DMS153 treated with DMSO at 0.1 percent for 48 hours (cell line): ENCODE measurements at regions not wholly inside any gene's neighbourhood (a gene's known extent, or its start where the extent isn't known, plus 50 kb on each side); places are given as distances from the start of the nearest gene placed in this dataset.
"Not testable (repeated sequence)": the region's sequence is repeated elsewhere in the genome, so short reads cannot be mapped to it uniquely, and the experiment has no call there.

ENCODE experiments used
- DNase-seq: peaks from one replicate; lab custom pipeline; 2025; ENCODE audit not compliant: unreplicated experiment; lab: John Stamatoyannopoulos, UW

DNA sequence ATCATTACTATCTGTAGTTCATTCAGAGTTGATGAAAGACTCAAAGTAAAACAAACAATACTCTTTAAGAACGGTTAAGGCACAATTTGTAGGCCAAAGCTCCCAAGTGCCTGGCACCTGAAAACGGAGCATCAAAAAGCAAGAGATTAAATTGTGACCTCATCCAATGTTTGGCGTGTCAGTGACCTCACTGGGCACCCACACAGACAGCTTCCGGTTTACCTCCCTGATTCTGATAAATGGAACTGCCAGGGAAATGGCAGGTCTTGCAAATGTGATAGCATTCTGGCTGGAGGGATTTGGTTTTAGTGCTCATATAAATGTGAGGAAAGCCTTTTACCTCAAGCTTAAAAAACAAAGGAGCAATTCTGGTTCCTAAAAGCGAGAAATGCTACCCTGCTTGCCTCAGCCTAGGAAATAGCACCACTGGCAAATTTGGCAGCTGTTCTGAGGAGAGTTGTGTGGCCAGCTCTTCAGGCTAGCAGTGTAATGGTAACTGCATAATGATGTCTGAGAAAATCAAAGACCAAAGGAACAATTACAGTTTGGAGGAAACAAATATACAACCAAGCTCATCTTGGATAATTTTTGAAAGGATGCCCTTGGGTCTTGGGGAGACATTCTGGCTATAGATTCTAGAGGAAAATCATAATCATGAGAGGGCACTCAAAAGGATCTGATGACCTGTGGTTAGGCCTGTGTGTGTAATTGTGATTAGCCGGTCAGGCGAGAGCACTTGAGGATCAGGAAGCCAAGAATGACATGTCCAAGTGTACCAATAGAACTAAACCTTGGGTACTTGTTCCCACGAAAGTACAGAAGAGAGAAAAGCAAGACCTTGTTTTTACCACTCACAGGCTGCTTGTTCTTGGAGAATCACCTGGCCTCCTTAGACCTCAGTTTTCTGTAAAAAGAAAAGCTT is 174.3 kb downstream of the TFAP2B start:
- DNase-seq: no peak

DNA sequence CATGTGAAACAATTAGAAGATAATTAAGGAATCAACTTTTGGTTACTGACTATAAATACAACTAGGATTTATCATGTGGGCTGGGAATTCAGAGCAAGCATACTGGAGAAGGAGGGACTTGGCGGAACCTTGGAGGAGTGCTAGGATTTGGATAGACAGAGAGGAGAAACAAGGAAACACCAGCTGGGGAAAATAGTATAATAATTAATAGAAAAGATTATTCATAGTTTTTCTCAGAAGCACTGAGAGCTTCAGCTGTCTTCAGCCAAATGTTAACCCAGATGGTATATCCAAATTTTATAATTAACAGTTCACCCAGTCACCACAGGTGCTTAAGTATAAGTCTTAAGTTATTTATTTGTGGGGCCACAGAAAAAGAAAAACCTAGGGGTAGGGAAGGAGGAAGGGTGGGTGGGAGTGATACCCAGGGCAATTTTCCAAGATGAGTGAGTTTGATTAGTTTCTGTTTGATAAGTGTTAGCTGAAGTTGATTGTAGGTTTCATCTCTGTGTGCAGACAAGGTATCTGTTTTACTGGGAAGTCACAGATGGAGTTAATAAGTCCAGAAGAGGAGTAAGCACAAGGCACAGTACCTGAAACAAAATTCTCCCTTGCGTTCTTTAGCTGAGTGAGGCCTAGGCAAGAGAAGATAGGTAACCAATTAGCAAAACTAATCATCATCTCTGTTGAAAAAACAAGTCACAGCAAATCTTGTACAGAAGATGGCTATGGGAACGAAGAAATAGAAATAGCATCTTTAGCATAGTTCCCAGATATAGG is 175.5 kb downstream of the TFAP2B start:
- no peak for DNase-seq

DNA sequence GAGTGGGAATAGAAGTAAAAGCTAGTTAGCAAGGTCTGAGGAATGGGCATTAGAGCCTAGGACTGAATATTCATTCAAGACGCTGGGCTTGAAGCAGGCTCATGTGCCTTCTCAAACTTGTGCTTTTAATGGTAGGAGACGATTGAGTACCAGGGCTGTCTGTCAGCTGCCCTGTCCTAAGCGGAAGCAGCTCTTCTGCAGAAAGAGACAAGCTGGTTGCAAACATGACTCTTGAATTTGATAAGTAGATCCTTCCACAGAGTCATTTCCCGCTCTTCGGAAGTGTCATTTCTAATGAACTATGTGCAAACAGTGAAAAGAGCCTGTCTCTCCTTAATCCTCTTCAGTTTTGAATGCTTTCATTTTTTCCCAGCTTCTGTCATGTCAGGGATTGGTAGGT is 176.4 kb downstream of the TFAP2B start:
- no peak for DNase-seq

DNA sequence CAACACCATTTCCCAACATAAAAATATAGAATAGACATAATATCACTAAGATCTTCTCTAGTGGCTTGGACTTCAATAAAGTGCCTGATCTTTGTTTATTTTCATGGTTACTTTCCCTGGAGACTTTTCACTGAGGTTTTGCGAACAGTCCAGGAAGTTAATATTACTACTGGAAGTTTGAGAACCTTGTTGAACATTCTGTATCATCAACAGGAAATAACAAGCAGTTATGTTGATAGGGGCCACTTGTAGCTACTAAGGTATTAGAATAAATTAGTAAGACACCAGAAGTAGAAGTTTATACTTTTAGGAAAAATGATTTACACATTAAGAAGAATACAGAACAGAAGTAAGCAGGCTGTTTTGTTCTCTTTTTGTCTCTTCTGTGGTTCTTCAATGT is 180.2 kb downstream of the TFAP2B start:
- no peak for DNase-seq

DNA sequence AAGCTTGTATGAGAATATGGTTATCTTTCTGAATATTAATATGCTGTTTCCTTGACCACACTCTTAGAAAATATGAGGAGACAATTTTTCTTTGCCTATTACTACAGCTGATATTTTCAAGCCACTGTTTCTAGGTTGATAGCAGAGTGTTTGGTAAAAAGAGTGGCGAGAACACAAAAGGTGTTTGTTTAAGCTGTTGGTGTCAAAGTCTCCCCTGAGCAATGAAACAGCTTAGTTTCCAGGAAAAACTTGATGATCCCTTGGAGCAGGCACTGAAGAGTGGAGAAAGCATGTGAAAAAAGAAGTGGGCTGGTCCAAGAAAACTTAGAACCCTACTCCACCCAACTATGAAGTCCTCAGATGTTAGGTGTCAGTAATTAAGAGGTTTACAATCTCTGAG is 182.7 kb downstream of the TFAP2B start:
- DNase-seq: no peak

DNA sequence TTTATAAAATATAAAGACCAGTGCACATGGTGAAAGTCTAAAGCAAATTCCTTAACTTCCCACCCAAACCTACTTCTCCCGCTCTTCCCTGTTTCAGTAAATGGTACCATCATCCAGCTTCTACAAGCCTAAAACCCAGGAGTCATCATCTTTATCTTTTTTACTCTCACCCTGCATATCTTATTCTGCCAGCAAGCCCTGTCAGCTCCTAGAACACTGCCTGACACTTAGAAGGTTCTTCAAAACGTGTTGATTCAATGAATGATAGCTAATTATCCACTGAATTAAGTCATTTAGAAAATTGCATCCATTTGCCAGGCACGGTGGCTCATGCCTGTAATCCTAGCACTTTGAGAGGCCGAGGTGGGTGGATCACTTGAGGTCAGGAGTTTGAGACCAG is 185.7 kb downstream of the TFAP2B start:
- no peak for DNase-seq

DNA sequence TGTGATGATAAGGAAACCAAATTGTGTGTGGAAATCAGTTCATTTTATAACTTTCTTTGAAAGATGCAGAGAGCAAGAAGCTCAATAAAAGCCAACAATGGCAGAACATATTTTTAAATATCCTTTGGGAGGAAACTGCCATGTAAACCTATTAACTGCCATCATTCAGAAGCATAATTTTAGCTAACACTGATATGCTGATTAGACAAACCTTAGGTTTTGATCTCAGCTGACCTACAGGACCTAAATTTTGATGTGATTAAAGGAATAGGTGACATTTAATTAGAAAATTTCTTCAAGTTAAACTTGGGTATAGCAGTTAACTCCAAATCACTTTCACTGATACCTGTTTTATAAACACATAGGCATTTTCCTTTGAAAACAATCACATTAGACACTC is 187.1 kb downstream of the TFAP2B start:
- no peak for DNase-seq

DNA sequence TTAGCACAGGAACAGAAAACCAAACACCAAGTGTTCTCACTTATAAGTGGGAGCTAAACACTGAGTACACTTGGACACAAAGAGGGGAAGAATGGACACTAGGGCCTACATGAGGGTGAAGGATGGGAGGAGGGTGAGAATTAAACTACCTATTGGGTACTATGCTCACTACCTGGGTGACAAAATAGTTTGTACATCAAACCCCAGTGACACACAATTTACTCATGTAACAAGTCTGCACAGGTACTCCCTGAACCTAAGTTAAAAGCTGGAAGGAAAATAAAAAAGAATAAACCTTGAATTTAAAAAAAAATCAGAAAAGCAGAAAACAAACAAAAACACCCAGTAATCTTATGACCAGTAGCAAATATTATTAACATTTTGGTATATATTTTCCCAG is 188.6 kb downstream of the TFAP2B start:
- DNase-seq: no peak

DNA sequence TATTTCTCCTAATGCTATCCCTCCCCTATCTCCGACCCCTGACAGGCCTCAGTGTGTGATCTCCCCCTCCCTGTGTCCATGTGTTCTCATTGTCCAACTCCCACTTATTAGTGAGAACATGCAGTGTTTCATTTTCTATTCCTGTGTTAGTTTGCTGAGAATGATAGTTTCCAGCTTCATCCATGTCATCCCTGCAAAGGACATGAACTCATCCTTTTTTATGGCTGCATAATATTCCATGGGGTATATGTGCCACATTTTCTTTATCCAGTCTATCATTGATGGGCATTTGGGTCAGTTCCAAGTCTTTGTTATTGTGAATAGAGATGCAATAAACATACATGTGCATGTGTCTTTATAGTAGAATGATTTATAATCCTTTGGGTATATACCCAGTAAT is 190.0 kb downstream of the TFAP2B start:
- DNase-seq: not testable (repeated sequence)

DNA sequence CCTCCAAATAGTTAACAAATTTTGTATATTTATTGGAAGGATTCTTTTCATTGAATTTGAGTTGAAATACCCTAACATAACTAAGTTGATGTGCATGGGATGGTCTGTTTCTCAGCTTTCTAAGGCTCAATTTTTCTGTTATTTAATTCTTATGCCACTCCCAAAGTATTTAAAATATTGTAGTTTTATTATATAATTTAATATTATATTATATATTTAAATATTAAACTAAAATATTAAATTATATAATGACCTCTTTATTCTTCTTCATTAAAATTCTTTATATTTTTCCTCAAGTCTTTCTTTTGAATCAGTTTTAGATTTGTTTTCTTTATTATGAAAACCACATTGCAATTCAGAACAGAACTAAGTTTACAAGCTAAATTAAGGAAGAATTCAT is 194.7 kb downstream of the TFAP2B start:
- DNase-seq: no peak

DNA sequence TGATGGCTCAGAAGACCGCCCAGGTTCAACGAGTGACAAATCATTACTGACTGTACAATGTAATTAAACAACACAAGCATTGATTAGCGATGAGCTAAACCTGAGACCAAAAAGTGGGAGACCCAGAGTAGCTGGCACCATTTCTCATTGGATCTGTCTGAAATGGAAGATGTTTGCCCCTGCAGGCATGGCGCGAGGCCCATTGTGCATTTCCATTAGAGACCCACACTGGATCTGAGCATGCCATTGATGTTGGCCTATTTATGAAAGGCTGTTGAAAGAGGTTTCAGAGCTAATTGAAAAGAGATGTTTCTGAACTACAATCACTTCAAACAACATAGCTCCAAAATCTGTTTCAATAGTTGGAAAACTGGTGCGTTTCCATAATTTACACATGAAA is 196.7 kb downstream of the TFAP2B start:
- DNase-seq: no peak

DNA sequence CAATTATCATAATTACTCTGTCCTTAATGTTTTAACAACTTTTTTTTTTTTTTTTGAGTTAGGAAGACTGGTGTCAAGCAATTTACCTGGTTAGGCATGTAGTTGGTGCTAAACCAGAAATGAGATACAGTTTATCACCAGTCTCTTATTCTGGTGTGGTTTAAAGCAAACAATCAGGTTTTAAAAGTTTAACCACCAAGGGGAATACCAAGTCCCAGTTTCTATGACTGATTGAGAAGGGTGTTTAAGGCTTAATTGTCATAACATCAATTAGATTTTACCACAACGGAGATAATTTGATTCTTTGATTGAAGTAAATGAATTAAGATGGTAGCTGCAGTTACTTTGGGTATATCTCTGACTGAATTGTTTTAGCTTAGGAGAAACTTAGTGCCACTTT is 197.8 kb downstream of the TFAP2B start:
- DNase-seq: no peak

DNA sequence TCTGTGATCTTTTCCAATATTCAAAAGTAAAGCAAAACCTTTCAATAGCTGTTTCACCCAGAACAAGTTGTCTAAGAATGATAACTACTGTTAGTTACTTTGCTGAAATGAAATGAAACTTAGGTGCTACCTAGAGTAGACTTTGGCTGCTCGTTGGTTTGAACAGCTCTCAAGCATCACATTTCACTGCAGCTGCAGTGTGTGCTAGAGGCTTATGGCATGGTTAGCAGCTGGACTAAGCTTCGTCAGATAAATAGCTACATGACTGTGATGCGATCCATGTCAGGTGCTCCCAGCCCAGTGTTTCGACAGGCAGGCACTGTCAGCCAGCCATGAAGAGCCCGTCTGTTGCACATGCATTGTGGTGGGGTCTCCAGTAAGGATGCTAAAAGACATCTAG is 201.1 kb downstream of the TFAP2B start:
- DNase-seq: no peak

DNA sequence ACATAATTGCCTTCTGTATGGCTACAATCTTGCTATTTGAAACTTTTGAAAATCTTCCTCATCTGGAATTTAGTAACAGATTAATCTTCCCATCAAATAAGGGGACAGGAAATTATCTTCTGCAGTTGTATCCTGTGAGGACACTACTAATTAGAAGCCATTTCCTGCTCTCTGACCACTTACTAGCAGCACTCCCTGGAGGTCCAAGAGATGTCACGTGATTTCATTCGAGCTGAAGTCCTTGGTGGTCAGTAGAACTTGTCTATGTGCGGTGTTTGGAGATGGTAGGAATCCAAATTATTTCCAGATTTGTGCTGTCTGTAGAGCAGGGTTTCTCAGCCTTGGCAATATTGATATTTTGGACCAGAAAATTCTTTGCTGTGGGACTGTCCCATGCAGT is 202.5 kb downstream of the TFAP2B start:
- no peak for DNase-seq

DNA sequence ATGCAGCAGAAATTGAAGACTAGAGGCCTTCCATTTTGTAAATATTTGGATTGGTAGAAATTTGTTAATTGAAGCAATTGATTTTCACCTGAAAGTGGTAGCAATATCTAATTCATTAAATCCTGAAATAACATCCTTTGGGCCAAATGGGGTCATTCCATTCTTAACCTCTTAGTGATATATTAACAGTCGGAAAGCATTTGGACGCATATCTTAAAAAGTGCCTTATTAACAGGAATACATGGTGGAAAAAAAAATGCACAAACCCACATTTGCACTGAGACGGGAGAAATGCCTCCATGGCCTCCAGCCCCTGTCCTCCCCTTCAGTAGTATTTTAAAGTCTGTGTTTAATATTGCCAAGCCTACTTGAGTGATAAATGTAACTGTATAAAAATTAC is 205.5 kb downstream of the TFAP2B start:
- no peak for DNase-seq

DNA sequence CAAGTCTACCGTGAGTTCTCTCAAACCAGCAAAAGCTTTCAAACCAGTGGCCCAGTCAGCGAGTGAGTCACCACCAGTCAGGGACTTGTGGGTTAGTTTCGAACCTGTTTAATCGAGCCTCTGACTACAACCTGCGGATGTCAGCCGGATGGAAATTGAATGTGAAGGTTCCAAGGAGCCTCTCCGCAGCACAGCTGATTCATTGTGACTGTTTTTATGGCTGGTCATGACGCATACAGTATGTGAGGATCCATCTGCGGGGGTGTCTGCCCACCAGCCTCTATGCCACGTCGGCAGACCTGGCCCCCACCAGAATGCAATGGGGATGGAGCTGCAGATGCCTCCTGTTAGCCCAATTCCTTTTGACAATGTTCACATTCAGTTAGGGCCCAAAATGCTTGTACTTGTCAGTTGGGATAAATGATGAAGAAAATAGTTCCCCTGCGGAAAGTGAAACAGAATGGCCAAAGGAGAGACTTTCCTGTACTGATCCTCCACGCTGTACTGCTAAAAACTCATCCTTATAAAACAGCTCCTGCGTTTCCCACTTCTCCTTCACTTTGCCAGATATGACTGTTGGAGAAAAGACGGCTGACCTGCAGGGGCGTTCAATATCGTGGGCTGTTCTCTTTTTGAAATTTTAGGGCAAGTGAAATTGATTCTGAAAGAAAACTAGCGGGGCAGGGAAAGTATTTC is 206.6 kb downstream of the TFAP2B start:
- DNase-seq: no peak

DNA sequence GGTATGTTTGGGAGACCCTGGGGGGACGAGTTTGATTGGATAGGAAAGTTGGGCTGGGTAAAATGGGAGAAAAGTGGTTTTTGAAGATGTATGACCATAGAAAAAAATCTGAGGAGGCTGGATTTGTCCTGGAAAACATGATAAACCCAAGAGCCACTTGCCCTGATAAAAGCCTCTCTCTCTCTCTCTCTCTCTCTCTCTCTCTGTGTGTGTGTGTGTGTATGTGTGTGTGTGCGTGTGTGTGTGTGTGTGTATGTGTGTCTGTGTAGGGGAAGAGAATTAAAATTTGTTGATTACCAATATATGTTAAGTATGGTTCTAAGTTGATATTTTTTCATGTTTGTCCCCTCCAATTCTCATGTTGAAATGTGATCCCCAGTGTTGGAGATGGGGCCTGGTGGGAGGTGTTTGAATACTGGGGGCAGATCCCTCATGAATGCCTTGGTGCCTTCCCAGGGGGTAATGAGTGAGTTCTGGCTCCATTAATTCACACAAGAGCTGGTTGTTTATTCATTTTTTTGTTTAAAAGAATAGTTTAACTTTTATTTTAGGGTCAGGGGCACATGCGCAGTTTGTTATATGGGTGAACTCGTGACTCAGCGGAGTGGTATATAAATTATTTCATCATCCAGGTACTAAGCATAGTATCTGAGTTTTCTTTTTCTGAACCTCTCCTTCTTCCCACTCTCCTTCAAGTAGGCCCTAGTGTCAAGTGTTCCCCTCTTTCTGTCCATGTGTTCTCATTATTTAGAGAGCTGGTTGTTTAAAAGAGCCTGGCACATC is 208.8 kb downstream of the TFAP2B start:
- DNase-seq: no peak

DNA sequence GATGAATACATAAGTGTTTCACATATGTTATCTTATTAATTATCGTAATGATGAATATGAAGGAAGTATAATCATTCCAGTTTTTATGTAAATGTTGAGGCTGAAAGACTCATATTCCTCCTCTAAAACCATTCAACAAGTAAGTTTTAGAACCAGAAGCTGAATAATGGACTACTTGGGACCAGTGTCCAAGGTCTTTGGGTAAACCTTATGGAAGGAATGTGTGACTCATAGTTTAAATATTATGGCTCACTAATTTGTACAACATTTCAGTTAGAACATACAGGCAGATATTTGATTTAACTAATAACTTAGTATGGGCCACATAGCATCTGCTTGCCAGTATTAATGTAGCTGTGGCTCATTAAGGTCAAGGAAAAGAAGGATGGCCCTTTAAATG is 209.6 kb downstream of the TFAP2B start:
- DNase-seq: no peak

DNA sequence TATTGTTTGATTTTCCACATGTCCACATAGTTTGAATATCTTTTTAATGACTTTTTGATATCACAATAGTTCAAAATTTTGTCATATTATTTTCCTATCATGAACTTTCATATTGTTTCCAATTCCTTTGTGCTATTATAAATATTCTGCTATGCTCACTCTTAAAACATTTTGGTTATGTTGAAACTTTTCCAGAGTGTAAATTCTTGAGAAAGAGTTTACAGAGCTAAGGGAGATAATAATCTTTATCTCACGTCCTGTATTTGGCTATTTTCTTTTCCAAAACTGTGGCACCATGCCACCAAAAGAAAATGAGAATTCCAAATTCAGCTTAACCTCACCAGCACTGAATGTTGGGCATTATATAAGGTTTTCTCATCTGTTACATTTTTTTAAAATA is 210.9 kb downstream of the TFAP2B start:
- no peak for DNase-seq

DNA sequence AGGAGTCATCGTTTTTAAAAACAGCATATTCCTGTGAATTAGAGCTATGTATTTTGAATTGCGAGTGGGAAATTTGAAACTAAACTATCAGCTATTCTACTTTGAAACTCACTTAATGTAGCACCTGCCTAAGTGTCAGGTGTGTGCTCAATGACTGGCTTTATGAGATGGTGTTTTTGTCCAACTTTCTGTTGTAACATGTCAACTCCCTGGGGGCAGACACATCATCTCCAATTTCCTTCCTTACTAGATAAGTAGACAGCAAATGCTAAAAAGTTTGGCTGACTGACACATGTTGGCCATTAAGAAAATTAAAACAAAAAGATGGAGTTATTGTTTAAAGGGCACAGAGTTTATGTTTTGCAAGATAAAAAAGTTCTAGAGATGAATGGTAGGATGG is 226.9 kb downstream of the TFAP2B start:
- DNase-seq: peak; percentile 6
